ENCODE measurements at regions not wholly inside any gene's neighbourhood (a gene's known extent, or its start where the extent isn't known, plus 50 kb on each side); places are given as distances from the start of the nearest gene placed in this dataset.

DNA sequence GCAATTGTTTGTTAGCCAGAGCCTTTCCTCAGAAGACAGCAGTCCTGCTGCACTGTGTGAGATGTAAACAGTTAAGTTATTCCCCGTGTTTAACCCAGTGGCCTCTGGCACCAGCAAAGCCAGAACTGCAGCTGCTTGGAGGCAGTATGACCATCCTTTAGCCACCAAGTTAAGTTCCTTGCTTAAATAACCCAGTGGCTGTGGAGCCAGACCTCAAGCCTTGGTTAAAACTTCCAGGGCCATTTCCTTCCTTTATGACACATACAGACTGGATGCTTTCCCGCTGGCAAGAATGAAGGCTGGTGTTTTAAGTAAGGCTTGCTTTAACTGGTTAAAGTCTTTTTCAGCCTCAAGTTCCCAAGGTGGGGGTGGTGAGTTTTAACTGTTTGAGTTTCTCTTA lies 379.8 kb downstream of the DCAF12L2 start:
- CTCF ChIA-PET: no interaction called here
- TF ChIP-seq CTBP1 (IDR thresholded peaks at IDR 0.05; ENCODE audit: borderline replicate concordance) (no peak), SUZ12 (IDR thresholded peaks at IDR 0.05) (no peak), NFRKB (IDR thresholded peaks at IDR 0.05) (no peak), ELF4 (IDR thresholded peaks at IDR 0.05) (no peak), TARDBP (IDR thresholded peaks at IDR 0.05) (no peak), FOXK2 (IDR thresholded peaks at IDR 0.05) (no peak), ARNT (IDR thresholded peaks at IDR 0.05) (no peak), BHLHE40 (IDR thresholded peaks at IDR 0.05; ENCODE audit: borderline replicate concordance) (no peak), HDGF (IDR thresholded peaks at IDR 0.05; ENCODE audit: borderline replicate concordance) (no peak), LEF1 (IDR thresholded peaks at IDR 0.05; ENCODE audit: borderline replicate concordance) (no peak), L3MBTL2 (conservative IDR thresholded peaks at IDR 0.05) (no peak)
- no peak for DNase-seq (ENCODE audit: extremely low spot score)
- POLR2A ChIA-PET: no interaction called here

DNA sequence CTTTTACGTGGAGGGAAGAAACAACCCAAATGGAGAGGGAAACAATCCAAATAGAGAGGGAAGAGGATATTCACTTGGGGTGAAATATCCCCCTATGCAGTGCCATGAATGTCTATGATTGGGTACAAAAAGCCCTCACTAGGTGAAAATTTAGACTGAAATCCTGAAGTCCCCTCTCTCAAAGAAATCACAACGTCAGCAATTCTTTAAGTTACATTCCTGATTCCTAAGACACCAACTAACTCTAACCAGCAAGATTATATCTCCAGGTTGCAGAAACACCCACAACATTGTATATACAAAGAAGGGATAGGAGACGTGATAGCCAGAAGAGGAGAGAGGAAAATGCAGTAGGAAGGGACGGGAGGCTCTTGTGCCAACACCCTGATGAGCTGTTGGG lies 374.3 kb downstream of the DCAF12L2 start:
- ChIA-PET CTCF (no interaction called here), POLR2A (no interaction called here)
- TF ChIP-seq TARDBP (IDR thresholded peaks at IDR 0.05) (no peak), LEF1 (IDR thresholded peaks at IDR 0.05; ENCODE audit: borderline replicate concordance) (no peak), CTBP1 (IDR thresholded peaks at IDR 0.05; ENCODE audit: borderline replicate concordance) (no peak), BHLHE40 (IDR thresholded peaks at IDR 0.05; ENCODE audit: borderline replicate concordance) (no peak), FOXK2 (IDR thresholded peaks at IDR 0.05) (no peak), ARNT (IDR thresholded peaks at IDR 0.05) (no peak), FOXM1 (IDR thresholded peaks at IDR 0.05; ENCODE audit: borderline replicate concordance) (no peak), NFRKB (IDR thresholded peaks at IDR 0.05) (no peak), FOXA1 (IDR thresholded peaks at IDR 0.05) (no peak), ZNF384 (IDR thresholded peaks at IDR 0.05) (no peak), SP1 (IDR thresholded peaks at IDR 0.05) (no peak), ELF4 (IDR thresholded peaks at IDR 0.05) (no peak), SUZ12 (IDR thresholded peaks at IDR 0.05) (no peak)
- TF ChIP-seq, protein P1, sequence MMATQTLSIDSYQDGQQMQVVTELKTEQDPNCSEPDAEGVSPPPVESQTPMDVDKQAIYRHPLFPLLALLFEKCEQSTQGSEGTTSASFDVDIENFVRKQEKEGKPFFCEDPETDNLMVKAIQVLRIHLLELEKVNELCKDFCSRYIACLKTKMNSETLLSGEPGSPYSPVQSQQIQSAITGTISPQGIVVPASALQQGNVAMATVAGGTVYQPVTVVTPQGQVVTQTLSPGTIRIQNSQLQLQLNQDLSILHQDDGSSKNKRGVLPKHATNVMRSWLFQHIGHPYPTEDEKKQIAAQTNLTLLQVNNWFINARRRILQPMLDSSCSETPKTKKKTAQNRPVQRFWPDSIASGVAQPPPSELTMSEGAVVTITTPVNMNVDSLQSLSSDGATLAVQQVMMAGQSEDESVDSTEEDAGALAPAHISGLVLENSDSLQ (IDR thresholded peaks at IDR 0.05): no peak
- DNase-seq (ENCODE audit: extremely low spot score): no peak

DNA sequence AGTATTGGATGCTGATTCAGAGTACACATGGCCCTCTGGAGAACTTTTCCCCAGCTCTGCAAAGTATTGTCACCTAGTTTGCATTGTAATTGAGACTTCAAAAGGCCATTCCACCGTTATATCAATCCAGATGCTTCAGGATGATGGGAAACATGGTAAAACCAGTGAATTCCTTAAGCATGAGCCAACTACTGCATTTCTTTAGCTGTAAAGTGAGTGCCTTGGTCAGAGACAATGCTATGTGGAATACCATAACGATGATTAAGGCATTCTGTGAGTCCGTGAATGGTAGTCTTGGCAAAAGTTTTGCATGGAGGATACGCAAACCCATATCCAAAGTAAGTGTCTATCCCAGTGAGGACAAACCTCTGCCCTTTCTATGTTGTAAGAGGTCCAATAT lies 355.2 kb downstream of the DCAF12L2 start:
- DNase-seq (ENCODE audit: extremely low spot score): no peak
- TF ChIP-seq SUZ12 (IDR thresholded peaks at IDR 0.05) (no peak), ELF4 (IDR thresholded peaks at IDR 0.05) (no peak), NFRKB (IDR thresholded peaks at IDR 0.05) (no peak), FOXK2 (IDR thresholded peaks at IDR 0.05) (no peak), TARDBP (IDR thresholded peaks at IDR 0.05) (no peak), L3MBTL2 (conservative IDR thresholded peaks at IDR 0.05) (no peak), ZNF384 (IDR thresholded peaks at IDR 0.05) (no peak), SP1 (IDR thresholded peaks at IDR 0.05) (no peak), BHLHE40 (IDR thresholded peaks at IDR 0.05; ENCODE audit: borderline replicate concordance) (no peak), HDGF (IDR thresholded peaks at IDR 0.05; ENCODE audit: borderline replicate concordance) (no peak), FOXM1 (IDR thresholded peaks at IDR 0.05; ENCODE audit: borderline replicate concordance) (no peak), LEF1 (IDR thresholded peaks at IDR 0.05; ENCODE audit: borderline replicate concordance) (no peak), CTBP1 (IDR thresholded peaks at IDR 0.05; ENCODE audit: borderline replicate concordance) (no peak), FOXA1 (IDR thresholded peaks at IDR 0.05) (no peak), ARNT (IDR thresholded peaks at IDR 0.05) (no peak)
- TF ChIP-seq, protein P1 (IDR thresholded peaks at IDR 0.05): no peak
- ChIA-PET POLR2A (no interaction called here), CTCF (no interaction called here)

DNA sequence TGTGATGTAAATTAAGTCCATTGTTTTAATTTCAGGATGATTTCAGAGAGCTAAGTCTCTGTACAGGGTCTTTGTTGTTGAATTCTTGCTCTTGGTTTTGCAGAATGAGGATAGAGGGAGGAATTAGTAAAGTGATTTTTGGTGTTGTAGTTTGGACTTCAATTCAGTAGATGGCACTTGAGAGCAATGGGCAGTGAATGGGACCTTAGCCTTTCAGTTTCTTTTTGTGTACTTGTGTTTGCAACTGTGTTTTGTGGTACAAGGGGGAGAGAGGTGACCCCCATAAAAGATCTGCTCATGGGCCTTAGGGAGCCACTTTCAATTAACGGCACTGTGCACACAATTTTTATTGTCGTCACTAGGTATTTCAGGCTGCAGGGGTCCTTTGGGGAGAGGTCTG lies 340.0 kb downstream of the DCAF12L2 start:
- CTCF ChIA-PET: no interaction called here
- no peak for DNase-seq (ENCODE audit: extremely low spot score)
- TF ChIP-seq FOXA1 (IDR thresholded peaks at IDR 0.05): no peak
- no peak for TF ChIP-seq NFRKB (IDR thresholded peaks at IDR 0.05)
- no peak for TF ChIP-seq CTBP1 (IDR thresholded peaks at IDR 0.05; ENCODE audit: borderline replicate concordance)
- POLR2A ChIA-PET: no interaction called here

DNA sequence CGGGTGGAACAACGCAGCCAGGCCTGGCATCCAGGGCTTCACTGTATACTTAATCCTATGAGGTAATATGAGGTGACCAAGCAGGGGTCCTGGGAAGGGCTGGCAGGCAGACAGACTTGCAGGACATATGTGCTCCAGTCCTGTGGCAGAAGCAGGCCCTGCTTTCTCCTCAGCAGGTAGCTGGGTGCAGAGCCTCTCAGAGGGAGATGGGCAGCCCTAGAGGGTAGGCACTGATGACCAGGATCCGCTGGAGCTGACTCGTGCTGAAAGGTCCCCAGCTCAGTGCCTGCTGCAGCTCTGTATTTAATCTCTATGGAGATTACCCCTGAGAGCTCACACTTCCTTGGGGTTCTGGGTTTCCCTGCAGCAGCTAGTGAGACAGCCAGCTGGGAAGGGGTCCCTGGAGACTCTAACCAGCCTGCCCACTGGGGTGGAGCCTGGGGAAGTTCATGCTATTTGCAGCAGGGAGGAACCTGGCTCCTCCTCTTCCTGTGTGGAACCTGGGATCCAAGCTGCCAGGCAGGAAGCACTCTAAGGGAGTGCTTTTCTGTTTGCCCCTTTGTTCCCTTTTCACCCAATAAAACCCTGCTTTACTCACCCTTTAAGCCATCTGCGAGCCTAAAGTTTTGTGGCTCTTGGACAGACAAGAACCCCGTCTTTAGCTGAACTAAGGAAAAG lies 339.2 kb downstream of the DCAF12L2 start:
- ChIA-PET POLR2A (no interaction called here), CTCF (no interaction called here)
- DNase-seq (ENCODE audit: extremely low spot score): no peak
- TF ChIP-seq ELF4 (IDR thresholded peaks at IDR 0.05) (no peak), FOXA1 (IDR thresholded peaks at IDR 0.05) (no peak), FOXK2 (IDR thresholded peaks at IDR 0.05) (no peak), CTBP1 (IDR thresholded peaks at IDR 0.05; ENCODE audit: borderline replicate concordance) (no peak), TARDBP (IDR thresholded peaks at IDR 0.05) (no peak), L3MBTL2 (conservative IDR thresholded peaks at IDR 0.05) (no peak), HDGF (IDR thresholded peaks at IDR 0.05; ENCODE audit: borderline replicate concordance) (no peak), ARNT (IDR thresholded peaks at IDR 0.05) (no peak)
- TF ChIP-seq, protein P1 (IDR thresholded peaks at IDR 0.05): no peak

DNA sequence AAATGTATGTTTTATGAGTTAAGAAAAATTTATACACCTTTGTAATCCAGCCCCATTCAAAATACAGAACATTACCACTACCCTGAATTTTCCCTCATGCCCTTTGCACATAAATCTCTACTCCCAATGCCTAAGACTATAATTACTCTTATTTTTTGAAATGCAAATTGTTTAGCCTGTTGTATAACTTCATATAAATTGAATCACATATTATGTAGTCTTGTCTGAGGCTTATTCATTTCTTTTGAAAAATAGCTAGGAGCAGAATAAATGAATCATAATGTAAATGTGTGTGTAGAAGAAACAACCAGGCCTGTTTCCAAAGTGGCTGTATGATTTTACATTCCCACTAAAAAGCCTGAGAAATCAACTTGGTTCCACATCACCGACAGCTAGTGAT lies 319.8 kb downstream of the DCAF12L2 start:
- TF ChIP-seq ARNT (IDR thresholded peaks at IDR 0.05): no peak
- no peak for TF ChIP-seq SP1 (IDR thresholded peaks at IDR 0.05)
- TF ChIP-seq FOXA1 (IDR thresholded peaks at IDR 0.05): no peak
- TF ChIP-seq, protein P1 (IDR thresholded peaks at IDR 0.05): no peak
- TF ChIP-seq LEF1 (IDR thresholded peaks at IDR 0.05; ENCODE audit: borderline replicate concordance): no peak
- TF ChIP-seq ZNF384 (IDR thresholded peaks at IDR 0.05): no peak
- DNase-seq (ENCODE audit: extremely low spot score): no peak
- POLR2A ChIA-PET: no interaction called here
- CTCF ChIA-PET: interaction anchor here (0.6 kb wide), 1 partner anchor 1036 kb away, joined by 3 read pairs; no protein-coding TSS in a partner anchor
